ENCODE measurements at regions not wholly inside any gene's neighbourhood (a gene's known extent, or its start where the extent isn't known, plus 50 kb on each side); places are given as distances from the start of the nearest gene placed in this dataset.

GRCh38 chr6:137794516-137795201 is 72.4 kb upstream of the TNFAIP3 start:
- peaks cover 24% of the 10 kb centered on the region in 2 donors for H3K4me1 ChIP-seq (ENCODE audit: control insufficient read depth in 2 of 2, insufficient read depth in 2 of 2, low read length in 2 of 2)
- H3K27ac Mint-ChIP-seq, result no peak overlapping the region
- no peak overlapping the region for H3K4me3 ChIP-seq (ENCODE audit: control extremely low read depth in 1 of 5, extremely low read depth in 1 of 5, insufficient read depth in 1 of 5, low read depth in 2 of 5, low read length in 4 of 5)
- no peaks in the 10 kb centered on the region for H3K27me3 ChIP-seq (replicated peaks in 1 of 4; ENCODE audit: control extremely low read depth in 1 of 4, control insufficient read depth in 3 of 4, insufficient read depth in 4 of 4, low read length in 3 of 4)
- ATAC-seq (ENCODE audit: low read depth) (no peak), DNase-seq (no peak)
- H3K36me3 ChIP-seq (replicated peaks in 1 of 2; ENCODE audit: control extremely low read depth in 1 of 2, control insufficient read depth in 1 of 2, extremely low read depth in 1 of 2, insufficient read depth in 2 of 2, low read length in 1 of 2), result no peaks in the 10 kb centered on the region
- H3K79me2 ChIP-seq (ENCODE audit: control insufficient read depth, insufficient read depth, low read length), result no peaks in the 10 kb centered on the region
- H3K27ac ChIP-seq (ENCODE audit: low read length in 2 of 2), result no peak overlapping the region
- 73% methylated on average over 1 of the region's 4 CpGs for WGBS (ENCODE audit: insufficient coverage)
- no peaks in the 10 kb centered on the region for H4K20me1 ChIP-seq (ENCODE audit: control insufficient read depth, insufficient read depth, low read length, poor library complexity, severe bottlenecking)
- no peak overlapping the region for H3K9ac ChIP-seq (ENCODE audit: low read length)
- ChIA-PET CTCF (interaction anchor here (0.7 to 2.9 kb wide), 2 partner anchors 87 to 145 kb away, joined by 3 to 8 read pairs; no protein-coding TSS in a partner anchor), POLR2A (no interaction called here)
- H3K9me3 ChIP-seq (ENCODE audit: control extremely low read depth in 1 of 3, control insufficient read depth in 2 of 3, insufficient read depth in 1 of 3, low read length in 2 of 3), result peaks cover 0 to under 1% (median 0%) of the 10 kb centered on the region in 3 donors
- H3K4me2 ChIP-seq (replicated peaks; ENCODE audit: low read depth, low read length, poor library complexity, severe bottlenecking), result no peak overlapping the region
- TF ChIP-seq EZH2 (IDR thresholded peaks at IDR 0.05; ENCODE audit: borderline replicate concordance, insufficient read depth, low read depth, low read length, poor library complexity, severe bottlenecking), result no peak
- no peak for TF ChIP-seq CTCF (IDR thresholded peaks at IDR 0.05)
- peaks cover 45% of the 10 kb centered on the region for H3K4me1 Mint-ChIP-seq
- no peaks in the 10 kb centered on the region for H3K27me3 Mint-ChIP-seq
- intact Hi-C loops (cut with micrococcal nuclease), result loop anchor here (5.0 kb wide), 1 partner anchor 87 kb away; no protein-coding TSS in a partner anchor
- no peak overlapping the region for H2AFZ ChIP-seq (ENCODE audit: insufficient read depth, low read depth, low read length, poor library complexity, severe bottlenecking)
- H3K4me3 Mint-ChIP-seq, result no peak overlapping the region
- no peaks in the 10 kb centered on the region for H3K9me3 Mint-ChIP-seq (ENCODE audit: insufficient read depth)

DNA sequence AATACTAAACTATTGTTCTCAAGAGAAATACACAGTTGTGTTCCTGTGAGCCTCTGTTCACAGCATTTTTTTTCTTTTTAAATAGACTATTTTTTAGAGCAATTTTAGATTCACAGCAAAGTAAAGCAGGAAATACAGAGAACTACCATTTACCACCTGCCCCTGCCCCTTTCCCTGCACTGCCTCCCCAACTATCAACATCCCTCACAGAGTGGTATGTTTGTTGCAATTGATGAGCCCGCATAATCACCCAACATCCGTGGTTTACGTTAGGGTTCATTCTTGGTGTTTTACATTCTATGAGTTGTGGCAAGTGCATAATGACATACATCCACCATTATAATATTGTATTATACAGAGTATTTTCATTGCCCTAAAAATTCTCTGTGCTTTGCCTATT is 71.6 kb upstream of the TNFAIP3 start:
- Histone ChIP-seq H4K20me1 (ENCODE audit: control insufficient read depth, insufficient read depth, low read length, poor library complexity, severe bottlenecking) (no peaks in the 10 kb centered on the region), H3K27me3 (replicated peaks in 1 of 4; ENCODE audit: control extremely low read depth in 1 of 4, control insufficient read depth in 3 of 4, insufficient read depth in 4 of 4, low read length in 3 of 4) (no peaks in the 10 kb centered on the region), H3K9ac (ENCODE audit: low read length) (no peak overlapping the region), H3K27ac (ENCODE audit: low read length in 2 of 2) (no peak overlapping the region), H3K36me3 (replicated peaks in 1 of 2; ENCODE audit: control extremely low read depth in 1 of 2, control insufficient read depth in 1 of 2, extremely low read depth in 1 of 2, insufficient read depth in 2 of 2, low read length in 1 of 2) (no peaks in the 10 kb centered on the region), H3K9me3 (ENCODE audit: control extremely low read depth in 1 of 3, control insufficient read depth in 2 of 3, insufficient read depth in 1 of 3, low read length in 2 of 3) (no peaks in the 10 kb centered on the region), H3K79me2 (ENCODE audit: control insufficient read depth, insufficient read depth, low read length) (no peaks in the 10 kb centered on the region), H3K4me1 (ENCODE audit: control insufficient read depth in 2 of 2, insufficient read depth in 2 of 2, low read length in 2 of 2) (peaks cover 23 to 24% of the 10 kb centered on the region in 2 donors), H2AFZ (ENCODE audit: insufficient read depth, low read depth, low read length, poor library complexity, severe bottlenecking) (no peak overlapping the region), H3K4me2 (replicated peaks; ENCODE audit: low read depth, low read length, poor library complexity, severe bottlenecking) (no peak overlapping the region), H3K4me3 (ENCODE audit: control extremely low read depth in 1 of 5, extremely low read depth in 1 of 5, insufficient read depth in 1 of 5, low read depth in 2 of 5, low read length in 4 of 5) (no peak overlapping the region)
- H3K4me3 Mint-ChIP-seq, result no peak overlapping the region
- POLR2A ChIA-PET, result interaction anchor here (0.7 kb wide), 1 partner anchor 36 kb away, joined by 4 read pairs; no protein-coding TSS in a partner anchor
- DNase-seq (no peak), ATAC-seq (ENCODE audit: low read depth) (no peak)
- H3K27me3 Mint-ChIP-seq, result no peaks in the 10 kb centered on the region
- CTCF ChIA-PET, result interaction anchor here (1.1 kb wide), 2 partner anchors 88 to 145 kb away, joined by 3 read pairs; no protein-coding TSS in a partner anchor
- H3K9me3 Mint-ChIP-seq (ENCODE audit: insufficient read depth), result no peaks in the 10 kb centered on the region
- peaks cover 45% of the 10 kb centered on the region for H3K4me1 Mint-ChIP-seq
- intact Hi-C loops (cut with micrococcal nuclease), result no loop called here
- WGBS (ENCODE audit: insufficient coverage), result no CpG with 5 or more reads among the region's 3 CpGs
- TF ChIP-seq EZH2 (IDR thresholded peaks at IDR 0.05; ENCODE audit: borderline replicate concordance, insufficient read depth, low read depth, low read length, poor library complexity, severe bottlenecking) (no peak), CTCF (IDR thresholded peaks at IDR 0.05) (no peak)
- H3K27ac Mint-ChIP-seq, result no peak overlapping the region
